SH-SY5Y (cell line): ENCODE measurements at regions not wholly inside any gene's neighbourhood (a gene's known extent, or its start where the extent isn't known, plus 50 kb on each side); places are given as distances from the start of the nearest gene placed in this dataset.

ENCODE experiments used
- GATA2 ChIP-seq: IDR thresholded peaks from 2 replicates; pipeline ENCODE4 v1.6.1; 2011; ENCODE audit warnings: mild to moderate bottlenecking, low read depth, low read length
- GATA3 ChIP-seq: IDR thresholded peaks from 2 replicates; pipeline ENCODE4 v1.6.1; 2011; ENCODE audit warnings: low read depth, mild to moderate bottlenecking, low read length, moderate library complexity

- TF ChIP-seq GATA2 (no peak), GATA3 (no peak)
Observed at GRCh38 chr4:116882503-116882902, 202.9 kb downstream of the TRAM1L1 start.
